Liver (tissue), 8 donors: ENCODE measurements at regions not wholly inside any gene's neighbourhood (a gene's known extent, or its start where the extent isn't known, plus 50 kb on each side); places are given as distances from the start of the nearest gene placed in this dataset.

Experiments
- DNase-seq: peaks from one replicate; pipeline ENCODE4 v3.0.0-alpha.2; 2017; ENCODE audit warnings: low spot score
- H3K27ac ChIP-seq, 2 donors: one replicate each; pipeline ENCODE4 v1.7.0; 2013; ENCODE audit warnings: inconsistent platforms in 2 of 2, low read length in 2 of 2, control low read depth in 1 of 2, low read depth in 1 of 2, mild to moderate bottlenecking in 1 of 2
- H3K27me3 ChIP-seq, 4 donors: one replicate each; pipeline versions ENCODE4 v1.6.1 to v1.7.0; 2013; ENCODE audit warnings: low read length in 3 of 4, inconsistent platforms in 1 of 4, mild to moderate bottlenecking in 1 of 4, moderate library complexity in 1 of 4; ENCODE audit not compliant: control insufficient read depth in 4 of 4, insufficient read depth in 4 of 4
- H3K36me3 ChIP-seq, 4 donors: one replicate each; pipeline versions ENCODE4 v1.6.1 to v1.7.0; 2013; ENCODE audit warnings: low read length in 3 of 4, mild to moderate bottlenecking in 3 of 4, low read depth in 1 of 4, moderate library complexity in 1 of 4; ENCODE audit not compliant: control insufficient read depth in 4 of 4, insufficient read depth in 3 of 4
- H3K4me1 ChIP-seq, 4 donors: one replicate each; pipeline versions ENCODE4 v1.6.1 to v1.7.0; 2013; ENCODE audit warnings: low read length in 3 of 4, mild to moderate bottlenecking in 3 of 4, moderate library complexity in 1 of 4; ENCODE audit not compliant: control insufficient read depth in 4 of 4, insufficient read depth in 4 of 4
- H3K4me3 ChIP-seq, 3 donors: one replicate each; pipeline versions ENCODE4 v1.6.1 to v1.7.0; 2013; ENCODE audit warnings: low read length in 3 of 3, control low read depth in 1 of 3, low read depth in 1 of 3, mild to moderate bottlenecking in 1 of 3
- H3K9ac ChIP-seq, 2 donors: one replicate each; pipeline ENCODE4 v1.7.0; 2013; ENCODE audit warnings: low read length in 2 of 2, mild to moderate bottlenecking in 2 of 2, moderate library complexity in 2 of 2, control low read depth in 1 of 2, low read depth in 1 of 2
- H3K9me3 ChIP-seq, 4 donors: one replicate each; pipeline versions ENCODE4 v1.6.1 to v1.7.0; 2013; ENCODE audit warnings: low read length in 3 of 4; ENCODE audit not compliant: control insufficient read depth in 4 of 4
- ATF3 ChIP-seq: IDR thresholded peaks from 2 replicates; pipeline ENCODE4 v1.6.1; 2016; ENCODE audit warnings: antibody characterized with exemption
- CTCF ChIP-seq: fragments of 150-350 bp; IDR thresholded peaks from 2 replicates; pipeline ENCODE4 v1.5.1; 2017; ENCODE audit warnings: improper control_type of control experiment, low read depth, low read length; ENCODE audit not compliant: missing input control
- EGR1 ChIP-seq, 2 donors: IDR thresholded peaks; 2 replicates each; pipeline ENCODE4 v1.6.1; 2016 to 2018; ENCODE audit warnings: antibody characterized with exemption in 2 of 2, low read depth in 2 of 2
- FOXA1 ChIP-seq: IDR thresholded peaks from 2 replicates; pipeline ENCODE4 v1.6.1; 2016; ENCODE audit warnings: antibody characterized with exemption
- FOXA2 ChIP-seq: IDR thresholded peaks from 2 replicates; pipeline ENCODE4 v1.6.1; 2016; ENCODE audit warnings: antibody characterized with exemption
- GABPA ChIP-seq, 2 donors: IDR thresholded peaks in 1 of 2; conservative IDR thresholded peaks in 1 of 2; 2 replicates each; pipeline ENCODE4 v1.6.1; 2016; ENCODE audit warnings: antibody characterized with exemption in 2 of 2, mild to moderate bottlenecking in 1 of 2, moderate library complexity in 1 of 2
- HNF4A ChIP-seq, 2 donors: conservative IDR thresholded peaks; 2 replicates each; pipeline ENCODE4 v1.6.1; 2016; ENCODE audit warnings: antibody characterized with exemption in 2 of 2, mild to moderate bottlenecking in 2 of 2
- HNF4G ChIP-seq: IDR thresholded peaks from 2 replicates; pipeline ENCODE4 v1.6.1; 2016; ENCODE audit warnings: antibody characterized with exemption
- JUND ChIP-seq, 2 donors: IDR thresholded peaks; 2 replicates each; pipeline ENCODE4 v1.6.1; 2016; ENCODE audit warnings: antibody characterized with exemption in 2 of 2
- MAX ChIP-seq: IDR thresholded peaks from 2 replicates; pipeline ENCODE4 v1.6.1; 2016; ENCODE audit warnings: antibody characterized with exemption
- NR2F2 ChIP-seq: IDR thresholded peaks from 2 replicates; pipeline ENCODE4 v1.6.1; 2016; ENCODE audit warnings: antibody characterized with exemption
- REST ChIP-seq: IDR thresholded peaks from 2 replicates; pipeline ENCODE4 v1.6.1; 2016; ENCODE audit warnings: antibody characterized with exemption, mild to moderate bottlenecking
- RXRA ChIP-seq, 2 donors: IDR thresholded peaks; 2 replicates each; pipeline ENCODE4 v1.6.1; 2017 to 2018; ENCODE audit warnings: antibody characterized with exemption in 2 of 2, mild to moderate bottlenecking in 1 of 2
- SP1 ChIP-seq: IDR thresholded peaks from 2 replicates; pipeline ENCODE4 v1.6.1; 2018; ENCODE audit warnings: antibody characterized with exemption, mild to moderate bottlenecking
- TAF1 ChIP-seq: conservative IDR thresholded peaks from 2 replicates; pipeline ENCODE4 v1.6.1; 2016; ENCODE audit warnings: antibody characterized with exemption, mild to moderate bottlenecking
- YY1 ChIP-seq: IDR thresholded peaks from 2 replicates; pipeline ENCODE4 v1.6.1; 2016; ENCODE audit warnings: antibody characterized with exemption, mild to moderate bottlenecking
- ZBTB33 ChIP-seq: IDR thresholded peaks from 2 replicates; pipeline ENCODE4 v1.6.1; 2016; ENCODE audit warnings: antibody characterized with exemption
- WGBS: extraction: QIAGEN DNeasy Blood & Tissue Kit; methylation state at CpG from one replicate; pipeline ENCODE4 v1.1.7; 2013; 5-methylcytosine and 5-hydroxymethylcytosine counted together
- donor health status: healthy.
- donor health status: healthy.
- donor health status: healthy.
- donor health status: healthy.
- donor health status: healthy.

- Histone ChIP-seq H3K27me3 (no peaks in the 10 kb centered on the region), H3K9me3 (peaks cover 0 to 1% (median 0%) of the 10 kb centered on the region in 4 donors), H3K36me3 (no peaks in the 10 kb centered on the region), H3K9ac (no peak overlapping the region), H3K4me3 (no peak overlapping the region), H3K27ac (no peak overlapping the region), H3K4me1 (no peaks in the 10 kb centered on the region)
- no peak for TF ChIP-seq CTCF
- TF ChIP-seq HNF4G = no peak
- TF ChIP-seq EGR1 (IDR thresholded peaks at IDR 0.05; ENCODE audit: low read depth in 2 of 2) = no peak
- TF ChIP-seq MAX = no peak
- no peak for TF ChIP-seq ZBTB33
- no peak for TF ChIP-seq HNF4A (conservative IDR thresholded peaks at IDR 0.05)
- TF ChIP-seq TAF1 = no peak
- no peak for TF ChIP-seq FOXA2
- TF ChIP-seq GABPA (IDR thresholded peaks at IDR 0.05 in 1 of 2, conservative IDR thresholded peaks at IDR 0.05 in 1 of 2) = no peak
- TF ChIP-seq YY1 = no peak
- no peak for TF ChIP-seq RXRA (IDR thresholded peaks at IDR 0.05)
- no peak for TF ChIP-seq JUND (IDR thresholded peaks at IDR 0.05)
- TF ChIP-seq REST = no peak
- no peak for TF ChIP-seq ATF3
- no peak for TF ChIP-seq FOXA1
- no peak for TF ChIP-seq SP1
- TF ChIP-seq NR2F2 = no peak
- 69% methylated on average over 4 of the region's 4 CpGs for WGBS
- no peak for DNase-seq
Observed at GRCh38 chr1:59193443-59194093, 103.3 kb upstream of the FGGY start.
